ENCODE measurements at regions not wholly inside any gene's neighbourhood (a gene's known extent, or its start where the extent isn't known, plus 50 kb on each side); places are given as distances from the start of the nearest gene placed in this dataset.

DNA sequence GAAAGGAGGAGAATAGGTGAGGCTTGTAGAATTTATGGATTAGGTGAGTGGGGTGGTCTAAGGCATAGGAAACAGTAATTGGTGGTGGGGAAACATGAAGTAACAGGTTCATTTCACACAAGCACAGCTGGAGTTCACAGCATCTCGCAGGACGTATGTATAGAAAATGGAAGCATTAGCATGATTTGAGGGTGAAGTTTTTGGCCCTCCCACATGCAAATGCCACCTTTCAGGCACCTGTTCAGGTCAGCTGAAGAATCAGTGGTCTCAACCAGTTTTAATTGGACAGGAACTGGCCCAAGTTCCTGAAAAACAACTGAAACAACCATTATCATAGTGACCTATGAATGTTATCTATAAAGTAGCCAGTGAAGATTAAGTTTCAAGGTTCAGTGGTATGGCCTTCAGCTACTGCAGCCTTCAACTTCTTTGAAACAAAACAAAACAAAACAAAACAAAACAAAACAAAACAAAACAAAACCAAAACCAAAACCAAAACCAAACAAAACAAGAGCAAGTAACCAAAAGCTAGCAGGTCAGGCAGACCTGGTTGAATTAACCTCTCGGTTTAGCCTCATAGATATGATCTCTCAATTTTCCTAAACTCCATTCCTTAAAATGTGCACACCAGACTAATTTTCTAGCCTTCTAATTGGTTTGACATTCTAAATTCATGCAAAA is 102.1 kb upstream of the SPHKAP start:
- no peak for DNase-seq

DNA sequence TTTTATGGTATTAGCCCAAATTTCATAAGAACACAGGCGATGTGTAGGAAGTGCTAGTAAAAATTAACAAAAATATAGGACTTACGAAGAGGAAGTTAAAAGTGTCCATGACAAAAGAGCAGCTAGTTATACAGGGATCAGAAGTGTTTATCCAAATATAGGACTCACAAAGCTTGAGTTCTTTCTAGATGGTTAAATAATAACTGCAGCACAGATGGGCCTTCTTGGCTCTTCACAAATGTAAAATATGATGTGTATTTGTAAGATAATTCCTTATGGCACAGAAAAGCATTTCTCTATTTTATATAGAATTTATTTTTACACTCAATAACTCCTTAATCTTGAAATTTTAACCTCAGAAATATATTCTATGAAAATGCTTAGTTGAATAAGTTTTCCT is 100.9 kb upstream of the SPHKAP start:
- no peak for DNase-seq

DNA sequence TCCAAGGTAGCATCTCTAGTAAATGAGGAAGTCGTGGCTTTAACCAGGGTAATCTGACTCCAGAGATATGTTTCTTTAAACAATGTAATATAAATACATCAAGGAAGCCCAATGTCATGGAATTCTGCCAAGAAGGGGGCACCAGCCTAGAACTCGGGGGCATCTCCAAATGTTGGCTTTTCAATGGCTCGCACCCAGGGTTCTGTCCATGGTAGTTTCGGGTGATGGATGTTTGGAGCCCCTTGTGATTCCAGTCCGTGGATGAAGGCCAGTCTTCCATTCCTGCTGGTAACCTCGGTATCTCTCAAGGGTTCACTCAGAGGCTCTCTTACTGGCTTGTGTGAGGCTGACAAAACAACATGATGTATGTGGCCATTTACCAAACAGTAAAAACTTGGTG is 91.7 kb upstream of the SPHKAP start:
- DNase-seq: no peak

GRCh38 chr2:228269351-228269750 is 87.9 kb upstream of the SPHKAP start:
- DNase-seq: no peak

DNA sequence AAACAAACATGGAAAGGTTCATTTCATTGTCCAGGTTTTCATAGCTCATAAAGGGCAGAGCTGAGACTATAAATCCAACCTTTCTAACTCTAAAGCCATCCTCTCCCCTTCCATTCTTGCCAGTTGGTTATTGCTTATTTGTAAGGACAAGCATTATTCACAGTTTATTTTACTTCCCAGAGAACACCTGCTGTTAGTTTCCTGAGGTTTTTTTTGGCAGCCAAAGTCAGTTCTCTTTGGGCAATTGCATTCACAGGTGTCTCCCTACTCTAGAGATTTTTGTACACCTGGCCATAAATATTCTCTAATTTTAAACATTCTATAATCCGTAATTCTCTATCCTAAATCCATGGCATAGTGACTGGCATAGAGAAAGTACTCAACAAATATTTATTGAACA is 87.3 kb upstream of the SPHKAP start:
- no peak for DNase-seq

DNA sequence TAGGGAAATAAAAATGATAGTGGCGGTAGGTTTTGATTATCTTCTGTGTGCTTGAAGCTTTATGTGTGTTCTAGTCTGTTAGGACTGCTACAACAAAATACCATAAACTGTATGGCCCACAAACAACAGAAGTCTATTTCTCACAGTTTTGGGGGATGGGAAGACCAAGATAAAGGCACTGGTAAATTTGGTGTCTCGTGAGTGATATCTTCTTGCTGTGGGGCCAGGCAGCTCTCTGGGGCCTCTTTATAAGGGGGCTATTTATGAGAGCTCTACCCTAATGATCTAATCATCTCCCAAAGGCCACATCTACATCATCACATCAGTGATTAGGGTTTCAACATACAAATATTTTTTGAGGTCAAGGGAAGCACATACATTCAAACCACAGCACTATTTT is 86.8 kb upstream of the SPHKAP start:
- no peak for DNase-seq

- DNase-seq: no peak
These were observed 81.7 kb upstream of the SPHKAP start for GRCh38 chr2:228263156-228263555.

- DNase-seq: no peak
These were observed 80.1 kb upstream of the SPHKAP start for GRCh38 chr2:228261546-228261945.

- no peak for DNase-seq
These were observed 75.9 kb upstream of the SPHKAP start for GRCh38 chr2:228257379-228257778.

- no peak for DNase-seq
These were observed 72.3 kb upstream of the SPHKAP start for GRCh38 chr2:228253752-228254151.

DNA sequence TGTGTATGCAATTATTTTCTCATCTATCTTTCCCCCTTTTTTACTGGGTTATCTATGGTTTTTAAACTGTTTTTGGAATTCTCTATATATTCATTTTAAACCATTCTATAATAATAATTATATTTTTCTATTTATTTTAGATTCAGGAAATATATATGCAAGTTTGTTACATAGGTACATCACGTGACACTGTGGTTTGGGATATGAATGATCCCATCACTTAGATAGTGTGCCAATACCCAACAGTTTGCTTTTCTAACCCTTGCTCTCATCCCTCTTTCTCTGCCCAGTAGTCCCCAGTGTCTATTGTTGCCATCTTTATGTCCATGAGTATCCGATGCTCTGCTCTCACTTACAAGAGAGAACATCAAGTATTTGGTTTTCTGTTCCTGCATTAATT is 65.8 kb upstream of the SPHKAP start:
- DNase-seq: no peak

DNA sequence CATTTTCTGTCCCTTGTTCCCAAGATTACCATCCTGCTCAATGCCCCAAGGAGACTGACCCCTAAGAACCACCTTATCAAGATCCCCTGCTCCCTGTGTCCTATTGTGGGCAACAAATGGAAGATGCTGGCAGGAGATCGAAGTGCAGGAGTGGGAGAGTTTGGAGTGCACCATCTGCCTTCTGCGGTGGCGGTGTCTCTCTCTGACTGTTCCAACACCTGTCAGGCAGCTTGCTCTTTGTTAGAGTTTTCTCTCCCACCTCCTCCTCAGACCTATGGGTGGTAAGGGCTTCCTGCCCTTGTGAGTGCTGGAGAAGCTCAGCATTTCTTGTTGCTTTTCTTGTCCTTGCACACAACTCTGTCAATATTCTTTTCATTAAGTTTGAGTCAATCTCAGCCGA is 64.1 kb upstream of the SPHKAP start:
- no peak for DNase-seq

DNA sequence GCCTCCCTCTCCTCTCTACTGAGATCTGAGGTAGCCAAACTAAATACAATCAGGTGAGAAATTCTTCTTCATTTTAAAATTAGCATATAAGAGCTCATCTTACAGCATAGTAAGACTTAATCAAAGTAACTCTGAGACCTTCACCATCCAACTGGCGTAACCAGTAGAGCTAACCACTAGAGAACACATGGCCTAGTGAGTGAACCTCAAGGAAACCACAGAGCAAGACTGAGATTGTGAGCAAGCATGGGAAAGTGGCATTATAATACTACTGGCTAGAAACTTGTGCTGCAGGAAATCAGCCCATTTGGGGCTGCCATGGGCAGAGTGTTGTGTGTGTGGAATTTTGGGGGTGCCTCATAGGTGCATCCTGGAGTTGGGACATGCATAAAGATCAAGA is 61.1 kb upstream of the SPHKAP start:
- DNase-seq: peak in 1 of 5 experiments; percentile 2

- no peak for DNase-seq
These were observed 58.5 kb upstream of the SPHKAP start for GRCh38 chr2:228239907-228240561.

GRCh38 chr2:228239207-228239906 is 57.9 kb upstream of the SPHKAP start:
- DNase-seq: no peak
